Muscle layer of duodenum (tissue), 2 donors: ENCODE measurements at regions not wholly inside any gene's neighbourhood (a gene's known extent, or its start where the extent isn't known, plus 50 kb on each side); places are given as distances from the start of the nearest gene placed in this dataset.

Source experiments
- H3K27ac ChIP-seq: one replicate; pipeline ENCODE4 v1.7.0; 2013; ENCODE audit warnings: mild to moderate bottlenecking, low read length
- H3K27me3 ChIP-seq: one replicate; pipeline ENCODE4 v1.7.0; 2013; ENCODE audit warnings: low read depth, mild to moderate bottlenecking, control low read depth, low read length
- H3K36me3 ChIP-seq, 2 donors: one replicate each; pipeline ENCODE4 v1.7.0; 2013; ENCODE audit warnings: low read length in 2 of 2, control low read depth in 1 of 2, mild to moderate bottlenecking in 1 of 2; ENCODE audit not compliant: insufficient read depth in 2 of 2, control insufficient read depth in 1 of 2
- H3K4me1 ChIP-seq, 2 donors: one replicate each; pipeline ENCODE4 v1.7.0; 2013; ENCODE audit warnings: low read length in 2 of 2, mild to moderate bottlenecking in 2 of 2, control low read depth in 1 of 2, moderate library complexity in 1 of 2; ENCODE audit not compliant: insufficient read depth in 2 of 2, control insufficient read depth in 1 of 2
- H3K4me3 ChIP-seq, 2 donors: one replicate each; pipeline ENCODE4 v1.7.0; 2013; ENCODE audit warnings: low read length in 2 of 2, low read depth in 1 of 2, mild to moderate bottlenecking in 1 of 2
- H3K9me3 ChIP-seq, 2 donors: one replicate each; pipeline ENCODE4 v1.7.0; 2013; ENCODE audit warnings: low read length in 2 of 2, control low read depth in 1 of 2, mild to moderate bottlenecking in 1 of 2; ENCODE audit not compliant: control insufficient read depth in 1 of 2
- donor health status: healthy.

GRCh38 chr18:2183432-2183831, 387.9 kb downstream of the METTL4 start:
- H3K9me3 ChIP-seq, result no peaks in the 10 kb centered on the region
- no peak overlapping the region for H3K4me3 ChIP-seq
- H3K27me3 ChIP-seq, result no peaks in the 10 kb centered on the region
- no peaks in the 10 kb centered on the region for H3K4me1 ChIP-seq
- H3K27ac ChIP-seq, result no peak overlapping the region
- no peaks in the 10 kb centered on the region for H3K36me3 ChIP-seq

- Histone ChIP-seq H3K4me3 (no peak overlapping the region), H3K9me3 (no peaks in the 10 kb centered on the region), H3K27me3 (no peaks in the 10 kb centered on the region), H3K36me3 (no peaks in the 10 kb centered on the region), H3K27ac (no peak overlapping the region), H3K4me1 (no peaks in the 10 kb centered on the region)
Measured at GRCh38 chr18:2186967-2187366, 384.3 kb downstream of the METTL4 start.

- H3K36me3 ChIP-seq, result no peaks in the 10 kb centered on the region
- no peaks in the 10 kb centered on the region for H3K27me3 ChIP-seq
- no peak overlapping the region for H3K4me3 ChIP-seq
- no peaks in the 10 kb centered on the region for H3K4me1 ChIP-seq
- H3K9me3 ChIP-seq, result peaks cover 0 to 6% of the 10 kb centered on the region in 2 donors
- H3K27ac ChIP-seq, result no peak overlapping the region
Measured at GRCh38 chr18:2188258-2188657, 383.0 kb downstream of the METTL4 start.

- no peak overlapping the region for H3K27ac ChIP-seq
- no peaks in the 10 kb centered on the region for H3K36me3 ChIP-seq
- no peak overlapping the region for H3K4me3 ChIP-seq
- no peaks in the 10 kb centered on the region for H3K4me1 ChIP-seq
- H3K9me3 ChIP-seq, result peaks cover 0 to 11% of the 10 kb centered on the region in 2 donors
- H3K27me3 ChIP-seq, result no peaks in the 10 kb centered on the region
Measured at GRCh38 chr18:2191180-2191790, 380.0 kb downstream of the METTL4 start.

- no peak overlapping the region for H3K4me3 ChIP-seq
- H3K9me3 ChIP-seq, result peaks cover 0 to 11% of the 10 kb centered on the region in 2 donors
- H3K27ac ChIP-seq, result no peak overlapping the region
- H3K4me1 ChIP-seq, result no peaks in the 10 kb centered on the region
- H3K27me3 ChIP-seq, result no peaks in the 10 kb centered on the region
- H3K36me3 ChIP-seq, result no peaks in the 10 kb centered on the region
Measured at GRCh38 chr18:2192562-2192961, 378.7 kb downstream of the METTL4 start.

- H3K9me3 ChIP-seq, result peaks cover 0 to 7% of the 10 kb centered on the region in 2 donors
- no peaks in the 10 kb centered on the region for H3K27me3 ChIP-seq
- H3K4me1 ChIP-seq, result no peaks in the 10 kb centered on the region
- no peaks in the 10 kb centered on the region for H3K36me3 ChIP-seq
- no peak overlapping the region for H3K4me3 ChIP-seq
- no peak overlapping the region for H3K27ac ChIP-seq
Measured at GRCh38 chr18:2197946-2198345, 373.4 kb downstream of the METTL4 start.

GRCh38 chr18:2199060-2199459, 372.2 kb downstream of the METTL4 start:
- H3K9me3 ChIP-seq, result no peaks in the 10 kb centered on the region
- no peaks in the 10 kb centered on the region for H3K27me3 ChIP-seq
- no peaks in the 10 kb centered on the region for H3K4me1 ChIP-seq

GRCh38 chr18:2201036-2201600, 370.2 kb downstream of the METTL4 start:
- H3K27me3 ChIP-seq, result no peaks in the 10 kb centered on the region
- no peaks in the 10 kb centered on the region for H3K36me3 ChIP-seq
- H3K4me1 ChIP-seq, result no peaks in the 10 kb centered on the region
- no peak overlapping the region for H3K27ac ChIP-seq
- H3K4me3 ChIP-seq, result no peak overlapping the region
- no peaks in the 10 kb centered on the region for H3K9me3 ChIP-seq

More at GRCh38 chr18:2199060-2199459, 372.2 kb downstream of the METTL4 start:
- Histone ChIP-seq H3K36me3 (no peaks in the 10 kb centered on the region), H3K27ac (no peak overlapping the region), H3K4me3 (no peak overlapping the region)

- no peaks in the 10 kb centered on the region for H3K36me3 ChIP-seq
Measured at GRCh38 chr18:2204736-2205135, 366.6 kb downstream of the METTL4 start.

GRCh38 chr18:2207294-2207693, 364.0 kb downstream of the METTL4 start:
- no peak overlapping the region for H3K27ac ChIP-seq

More at GRCh38 chr18:2204736-2205135, 366.6 kb downstream of the METTL4 start:
- Histone ChIP-seq H3K27me3 (no peaks in the 10 kb centered on the region), H3K4me3 (no peak overlapping the region), H3K4me1 (no peaks in the 10 kb centered on the region), H3K9me3 (no peaks in the 10 kb centered on the region), H3K27ac (no peak overlapping the region)

GRCh38 chr18:2212598-2213205, 358.6 kb downstream of the METTL4 start:
- no peaks in the 10 kb centered on the region for H3K36me3 ChIP-seq
- no peak overlapping the region for H3K4me3 ChIP-seq
- no peaks in the 10 kb centered on the region for H3K4me1 ChIP-seq
- no peaks in the 10 kb centered on the region for H3K27me3 ChIP-seq
- no peak overlapping the region for H3K27ac ChIP-seq
- no peaks in the 10 kb centered on the region for H3K9me3 ChIP-seq

More at GRCh38 chr18:2207294-2207693, 364.0 kb downstream of the METTL4 start:
- Histone ChIP-seq H3K4me3 (no peak overlapping the region), H3K4me1 (no peaks in the 10 kb centered on the region), H3K9me3 (no peaks in the 10 kb centered on the region), H3K27me3 (no peaks in the 10 kb centered on the region), H3K36me3 (no peaks in the 10 kb centered on the region)
